Suprapubic skin (tissue), 4 donors: ENCODE measurements at regions not wholly inside any gene's neighbourhood (a gene's known extent, or its start where the extent isn't known, plus 50 kb on each side); places are given as distances from the start of the nearest gene placed in this dataset.

Source experiments
- CTCF ChIP-seq, 2 donors: fragments of 200-600 bp in 1 of 2; fragments of 450-650 bp in 1 of 2; sonication (generic) in 1 of 2; IDR thresholded peaks; one replicate each; pipeline ENCODE4 v1.5.1; 2016 to 2019; ENCODE audit warnings: antibody characterized with exemption in 2 of 2, mild to moderate bottlenecking in 1 of 2, moderate library complexity in 1 of 2
- POLR2A ChIP-seq, 2 donors: fragments of 450-650 bp; IDR thresholded peaks; one replicate each; pipeline ENCODE4 v1.6.1; 2017; ENCODE audit warnings: antibody characterized with exemption in 2 of 2, mild to moderate bottlenecking in 2 of 2, moderate library complexity in 2 of 2
- POLR2AphosphoS5 ChIP-seq, 3 donors: sonication (generic); formaldehyde crosslinking; IDR thresholded peaks; one replicate each; pipeline ENCODE4 v1.6.1; 2017; ENCODE audit warnings: antibody characterized with exemption in 3 of 3

- TF ChIP-seq CTCF (IDR thresholded peaks at IDR 0.05) (no peak), POLR2A (IDR thresholded peaks at IDR 0.05) (no peak), POLR2AphosphoS5 (IDR thresholded peaks at IDR 0.05) (no peak)
These were observed 367.9 kb upstream of the TNP1 start for GRCh38 chr2:217227794-217228193.
